Stimulated activated naive CD4-positive, alpha-beta T cell (primary cell): ENCODE measurements at regions not wholly inside any gene's neighbourhood (a gene's known extent, or its start where the extent isn't known, plus 50 kb on each side); places are given as distances from the start of the nearest gene placed in this dataset.
A peak's percentile ranks its signal among the peaks of the same experiment; 100 is the strongest.
"Not testable (repeated sequence)": the region's sequence is repeated elsewhere in the genome, so short reads cannot be mapped to it uniquely, and the experiment has no call there.

Experiments
- DNase-seq, 6 experiments: peaks; one replicate each; lab custom pipeline; 2025; lab: John Stamatoyannopoulos, UW

DNA sequence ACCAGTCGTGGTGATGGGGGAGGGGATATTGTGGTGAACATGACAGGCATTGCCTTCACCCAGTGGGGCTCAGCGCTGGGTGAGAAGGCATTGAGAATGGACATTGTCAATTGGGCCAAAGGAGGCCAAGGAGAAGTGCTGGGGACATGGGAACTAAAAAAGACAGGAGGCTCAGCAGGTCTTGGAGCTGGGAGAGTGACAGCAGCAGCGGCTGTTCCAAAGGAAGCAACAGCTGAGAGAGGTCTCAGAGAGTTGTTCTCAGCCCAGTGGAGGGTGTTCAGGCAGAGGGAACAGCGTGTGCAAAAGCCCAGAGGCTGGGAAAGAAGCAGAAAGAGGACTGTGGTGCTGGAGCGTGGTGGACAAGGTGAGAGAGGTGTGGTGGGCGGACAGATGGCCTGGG is 56.6 kb upstream of the ASNS start:
- not testable (repeated sequence) for DNase-seq

DNA sequence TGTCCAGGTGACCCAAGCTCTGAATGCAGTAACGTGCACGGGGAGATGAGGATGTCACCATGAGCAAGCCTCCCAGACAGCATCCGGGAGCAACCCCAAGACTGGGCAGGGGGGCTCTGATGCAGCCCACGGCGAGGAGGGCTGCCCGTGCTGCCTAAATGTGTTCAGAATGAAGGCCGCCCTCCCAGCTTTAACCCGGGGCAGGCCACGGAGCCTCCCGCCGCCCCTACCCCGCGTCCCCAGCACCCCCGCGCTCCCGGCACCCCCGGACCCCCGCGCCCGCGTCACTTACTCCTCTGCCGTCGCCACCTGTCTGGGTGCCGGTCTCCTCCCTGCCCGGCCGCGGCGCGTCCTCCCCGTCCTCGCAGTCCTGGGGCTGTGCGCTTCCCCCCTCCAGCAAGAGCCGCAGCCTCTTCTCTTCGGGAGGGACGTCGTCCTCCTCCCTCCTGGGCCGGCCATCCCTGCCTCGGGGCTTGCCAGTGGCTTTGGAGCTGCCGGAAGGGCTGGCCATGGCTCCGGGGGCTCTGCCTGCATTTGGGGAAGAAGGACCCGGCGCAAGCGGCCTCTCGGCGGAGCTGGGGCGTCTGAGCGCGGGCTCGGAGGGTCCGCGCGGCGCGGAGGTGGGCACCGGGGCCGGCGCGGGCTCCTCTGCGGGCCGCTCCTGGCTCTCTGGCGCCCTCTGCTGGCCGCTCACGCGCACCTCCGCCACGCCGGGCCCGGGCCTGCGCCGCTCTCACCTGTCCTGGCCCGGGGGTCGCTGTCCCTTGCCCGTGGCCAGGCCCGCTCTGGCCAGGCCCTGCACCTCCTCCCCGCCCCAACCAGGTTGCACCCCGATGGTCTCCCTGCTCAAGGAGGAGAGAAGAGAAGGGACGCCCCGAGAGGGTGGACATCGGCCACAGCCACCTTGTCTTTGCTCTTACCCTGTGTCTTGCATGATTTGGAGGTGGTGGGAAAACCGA is 55.9 kb upstream of the ASNS start:
- DNase-seq: peak; percentile 2 to 69 (median 46)
